HEK293T (cell line): ENCODE measurements at regions not wholly inside any gene's neighbourhood (a gene's known extent, or its start where the extent isn't known, plus 50 kb on each side); places are given as distances from the start of the nearest gene placed in this dataset.

Experiments used
- L3MBTL2 ChIP-seq: fragments of 450-650 bp; conservative IDR thresholded peaks from 2 replicates; pipeline ENCODE4 v1.6.1; 2016; ENCODE audit warnings: mild to moderate bottlenecking
- ZNF384 ChIP-seq: fragments of 450-650 bp; IDR thresholded peaks from 2 replicates; pipeline ENCODE4 v1.6.1; 2016

DNA sequence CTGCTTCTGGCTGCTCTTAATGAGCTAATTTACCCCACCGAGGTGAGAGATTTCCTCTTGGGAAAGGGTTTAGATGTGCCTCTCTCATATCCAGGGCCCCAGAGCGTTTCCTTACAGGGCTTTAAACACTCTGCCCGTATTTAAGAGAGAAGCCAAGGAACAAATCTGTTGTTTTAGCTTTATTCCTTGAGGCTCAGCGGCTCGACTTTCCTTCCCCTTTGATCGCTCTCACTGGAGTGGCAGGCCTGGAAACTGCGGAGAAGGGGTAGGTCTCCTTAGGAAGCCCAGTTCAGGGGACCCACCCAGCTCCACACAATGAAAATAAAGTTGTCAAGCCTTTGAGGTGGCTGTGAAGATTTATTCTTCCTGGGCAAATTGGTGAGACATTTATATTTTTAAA lies 132.0 kb upstream of the JAG1 start:
- no peak for TF ChIP-seq L3MBTL2
- no peak for TF ChIP-seq ZNF384
